ENCODE measurements at regions not wholly inside any gene's neighbourhood (a gene's known extent, or its start where the extent isn't known, plus 50 kb on each side); places are given as distances from the start of the nearest gene placed in this dataset.
"Not testable (repeated sequence)": the region's sequence is repeated elsewhere in the genome, so short reads cannot be mapped to it uniquely, and the experiment has no call there.

- DNase-seq = no peak
These were observed 102.8 kb downstream of the TNFAIP3 start for GRCh38 chr6:137969874-137970273.

GRCh38 chr6:137970368-137970767 lies 103.3 kb downstream of the TNFAIP3 start:
- DNase-seq = no peak

- no peak for DNase-seq
These were observed 106.1 kb downstream of the TNFAIP3 start for GRCh38 chr6:137973201-137973600.

- no peak for DNase-seq
These were observed 108.3 kb downstream of the TNFAIP3 start for GRCh38 chr6:137975188-137975940.

- DNase-seq = no peak
These were observed 109.4 kb downstream of the TNFAIP3 start for GRCh38 chr6:137976430-137976829.

GRCh38 chr6:137977206-137977605 lies 110.1 kb downstream of the TNFAIP3 start:
- DNase-seq = no peak

- DNase-seq = no peak
These were observed 110.8 kb downstream of the TNFAIP3 start for GRCh38 chr6:137977814-137978213.

GRCh38 chr6:137978252-137978896 lies 111.3 kb downstream of the TNFAIP3 start:
- no peak for DNase-seq

GRCh38 chr6:137979263-137979662 lies 112.2 kb downstream of the TNFAIP3 start:
- not testable (repeated sequence) for DNase-seq

- DNase-seq = no peak
These were observed 113.7 kb downstream of the TNFAIP3 start for GRCh38 chr6:137980777-137981176.

GRCh38 chr6:137981758-137982157 lies 114.7 kb downstream of the TNFAIP3 start:
- DNase-seq = no peak

- no peak for DNase-seq
These were observed 115.5 kb downstream of the TNFAIP3 start for GRCh38 chr6:137982418-137983189.

GRCh38 chr6:137983269-137983668 lies 116.2 kb downstream of the TNFAIP3 start:
- DNase-seq = no peak

- no peak for DNase-seq
These were observed 117.6 kb downstream of the PERP start for GRCh38 chr6:137989664-137990063.

- no peak for DNase-seq
These were observed 111.8 kb downstream of the PERP start for GRCh38 chr6:137995371-137995770.

GRCh38 chr6:137998461-137999019 lies 108.7 kb downstream of the PERP start:
- no peak for DNase-seq

GRCh38 chr6:137999815-138000214 lies 107.4 kb downstream of the PERP start:
- no peak for DNase-seq

GRCh38 chr6:138000941-138001340 lies 106.3 kb downstream of the PERP start:
- DNase-seq = no peak

- DNase-seq = peak; percentile 16
These were observed 105.4 kb downstream of the PERP start for GRCh38 chr6:138001750-138002349.

- DNase-seq = no peak
These were observed 102.6 kb downstream of the PERP start for GRCh38 chr6:138004430-138005287.

- DNase-seq = no peak
These were observed 101.4 kb downstream of the PERP start for GRCh38 chr6:138005846-138006245.

- no peak for DNase-seq
These were observed 100.2 kb downstream of the PERP start for GRCh38 chr6:138007014-138007472.
